Adrenal gland (tissue), 5 donors: ENCODE measurements at regions not wholly inside any gene's neighbourhood (a gene's known extent, or its start where the extent isn't known, plus 50 kb on each side); places are given as distances from the start of the nearest gene placed in this dataset.

Experiments used
- POLR2A ChIP-seq, 2 donors: fragments of 450-650 bp; IDR thresholded peaks; one replicate each; pipeline ENCODE4 v1.6.1; 2017; ENCODE audit warnings: antibody characterized with exemption in 2 of 2, mild to moderate bottlenecking in 2 of 2, moderate library complexity in 1 of 2
- TF ChIP-seq, protein P1 (sequence below), 6 experiments: fragments of 450-650 bp in 4 of 6; fragments of 200-600 bp in 2 of 6; sonication (generic) in 1 of 6; IDR thresholded peaks; 1 replicate in 5 of 6; 2 replicates in 1 of 6; pipeline versions ENCODE4 v1.5.1 to v1.8.0; 2016 to 2021; ENCODE audit warnings: antibody characterized with exemption in 6 of 6, mild to moderate bottlenecking in 2 of 6, moderate library complexity in 1 of 6
- donor health status: DM: no; HTN: no; CAD: no.

DNA sequence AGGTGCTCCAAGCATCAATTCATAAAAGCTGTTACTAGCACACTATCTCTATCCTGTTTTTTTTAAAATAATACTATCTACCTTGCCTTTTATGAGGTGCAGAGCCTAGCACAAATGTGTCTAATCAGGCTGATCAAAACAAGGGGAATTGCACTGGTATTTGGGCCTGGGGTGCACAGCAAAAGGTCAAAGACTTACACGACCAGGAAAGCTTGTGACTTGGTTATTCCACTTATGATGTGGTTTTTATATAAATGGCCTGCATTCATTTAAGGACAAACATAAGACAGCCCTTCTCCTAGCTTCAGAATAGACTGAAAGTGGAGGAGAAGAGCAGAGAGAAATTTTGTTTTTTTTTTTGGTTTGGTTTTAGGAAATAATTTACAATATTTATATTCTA is 98.4 kb upstream of the SGIP1 start:
- TF ChIP-seq, protein P1, sequence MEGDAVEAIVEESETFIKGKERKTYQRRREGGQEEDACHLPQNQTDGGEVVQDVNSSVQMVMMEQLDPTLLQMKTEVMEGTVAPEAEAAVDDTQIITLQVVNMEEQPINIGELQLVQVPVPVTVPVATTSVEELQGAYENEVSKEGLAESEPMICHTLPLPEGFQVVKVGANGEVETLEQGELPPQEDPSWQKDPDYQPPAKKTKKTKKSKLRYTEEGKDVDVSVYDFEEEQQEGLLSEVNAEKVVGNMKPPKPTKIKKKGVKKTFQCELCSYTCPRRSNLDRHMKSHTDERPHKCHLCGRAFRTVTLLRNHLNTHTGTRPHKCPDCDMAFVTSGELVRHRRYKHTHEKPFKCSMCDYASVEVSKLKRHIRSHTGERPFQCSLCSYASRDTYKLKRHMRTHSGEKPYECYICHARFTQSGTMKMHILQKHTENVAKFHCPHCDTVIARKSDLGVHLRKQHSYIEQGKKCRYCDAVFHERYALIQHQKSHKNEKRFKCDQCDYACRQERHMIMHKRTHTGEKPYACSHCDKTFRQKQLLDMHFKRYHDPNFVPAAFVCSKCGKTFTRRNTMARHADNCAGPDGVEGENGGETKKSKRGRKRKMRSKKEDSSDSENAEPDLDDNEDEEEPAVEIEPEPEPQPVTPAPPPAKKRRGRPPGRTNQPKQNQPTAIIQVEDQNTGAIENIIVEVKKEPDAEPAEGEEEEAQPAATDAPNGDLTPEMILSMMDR (IDR thresholded peaks at IDR 0.05), result no peak
- TF ChIP-seq POLR2A (IDR thresholded peaks at IDR 0.05), result no peak
